Stomach (tissue), 8 donors: ENCODE measurements at regions not wholly inside any gene's neighbourhood (a gene's known extent, or its start where the extent isn't known, plus 50 kb on each side); places are given as distances from the start of the nearest gene placed in this dataset.

ENCODE experiments used
- DNase-seq, 2 donors: peaks; one replicate each; pipeline versions ENCODE4 v3.0.0 to v3.0.0-alpha.2; 2013 to 2019
- H3K27ac ChIP-seq, 5 donors: fragments of 200-600 bp in 4 of 5; sonication (generic) in 4 of 5; one replicate each; pipeline ENCODE4 v1.5.1; 2013 to 2019; ENCODE audit warnings: mild to moderate bottlenecking in 1 of 5, moderate library complexity in 1 of 5
- H3K27me3 ChIP-seq, 3 donors: fragments of 200-600 bp; sonication (generic); one replicate each; pipeline ENCODE4 v1.5.1; 2017 to 2019; ENCODE audit warnings: mixed run types in 1 of 3
- H3K36me3 ChIP-seq, 4 donors: fragments of 200-600 bp; sonication (generic); 1 replicate in 3 of 4; 2 replicates in 1 of 4; pipeline ENCODE4 v1.5.1; 2016 to 2019
- H3K4me1 ChIP-seq, 4 donors: fragments of 200-600 bp; sonication (generic); one replicate each; pipeline ENCODE4 v1.5.1; 2016 to 2019
- H3K4me3 ChIP-seq, 4 donors: fragments of 200-600 bp; sonication (generic) in 3 of 4; one replicate each; pipeline ENCODE4 v1.5.1; 2016 to 2019; ENCODE audit warnings: mild to moderate bottlenecking in 1 of 4
- H3K9me3 ChIP-seq, 4 donors: fragments of 200-600 bp; sonication (generic); one replicate each; pipeline ENCODE4 v1.5.1; 2016 to 2019
- EP300 ChIP-seq: sonication (generic); formaldehyde crosslinking; IDR thresholded peaks from one replicate; pipeline ENCODE4 v1.6.1; 2017; ENCODE audit warnings: antibody characterized with exemption
- POLR2A ChIP-seq, 4 donors: fragments of 450-650 bp; IDR thresholded peaks; one replicate each; pipeline ENCODE4 v1.6.1; 2016; ENCODE audit warnings: antibody characterized with exemption in 4 of 4, control low read depth in 2 of 4, mild to moderate bottlenecking in 1 of 4, moderate library complexity in 1 of 4
- POLR2AphosphoS5 ChIP-seq, 3 donors: sonication (generic); formaldehyde crosslinking; IDR thresholded peaks; one replicate each; pipeline ENCODE4 v1.6.1; 2016; ENCODE audit warnings: antibody characterized with exemption in 3 of 3
- WGBS, 5 donors: extraction: QIAGEN DNeasy Blood & Tissue Kit in 3 of 5; methylation state at CpG; one replicate each; pipeline versions ENCODE4 v1.1.5 to v1.1.7; 2013 to 2018; 5-methylcytosine and 5-hydroxymethylcytosine counted together
- intact Hi-C: fragments of 100-400 bp; cut with DNase I; formaldehyde crosslinking; loops from one replicate; pipeline ENCODE4 v1.15.1; 2023; ENCODE audit warnings: low total_unique reads
- TF ChIP-seq, protein P1 (sequence below), 7 experiments: fragments of 450-650 bp in 4 of 7; fragments of 200-600 bp in 3 of 7; sonication (generic) in 3 of 7; IDR thresholded peaks; one replicate each; pipeline ENCODE4 v1.5.1; 2016 to 2019; ENCODE audit warnings: antibody characterized with exemption in 7 of 7, control low read depth in 2 of 7, mild to moderate bottlenecking in 1 of 7
- donor health status: healthy with polysubstance abuse.
- donor health status: Bipolar disorder and iron deficiency.
- donor health status: healthy.

DNA sequence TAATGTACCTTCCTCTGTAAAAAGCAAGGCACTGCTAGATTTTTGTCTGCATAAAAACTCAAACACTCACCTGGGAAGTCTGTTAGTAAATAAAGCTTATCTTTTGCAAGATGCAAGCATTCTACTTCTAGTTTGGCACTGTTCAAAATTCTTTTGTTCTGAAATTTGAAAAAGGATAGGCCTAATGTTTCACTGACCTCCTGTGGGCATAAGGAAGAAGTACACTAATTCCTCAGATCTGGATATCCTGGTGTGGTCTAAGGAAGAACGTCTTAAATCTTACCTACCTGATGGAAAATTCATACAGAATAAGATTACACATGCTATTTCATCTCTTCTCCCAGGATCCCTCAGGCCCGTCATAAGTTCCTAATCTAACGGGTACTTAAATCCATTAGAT, 93.5 kb upstream of the CAMK1G start:
- H3K4me3 ChIP-seq: no peak overlapping the region
- TF ChIP-seq POLR2AphosphoS5 (IDR thresholded peaks at IDR 0.05) (no peak), EP300 (no peak), POLR2A (IDR thresholded peaks at IDR 0.05) (no peak)
- TF ChIP-seq, protein P1, sequence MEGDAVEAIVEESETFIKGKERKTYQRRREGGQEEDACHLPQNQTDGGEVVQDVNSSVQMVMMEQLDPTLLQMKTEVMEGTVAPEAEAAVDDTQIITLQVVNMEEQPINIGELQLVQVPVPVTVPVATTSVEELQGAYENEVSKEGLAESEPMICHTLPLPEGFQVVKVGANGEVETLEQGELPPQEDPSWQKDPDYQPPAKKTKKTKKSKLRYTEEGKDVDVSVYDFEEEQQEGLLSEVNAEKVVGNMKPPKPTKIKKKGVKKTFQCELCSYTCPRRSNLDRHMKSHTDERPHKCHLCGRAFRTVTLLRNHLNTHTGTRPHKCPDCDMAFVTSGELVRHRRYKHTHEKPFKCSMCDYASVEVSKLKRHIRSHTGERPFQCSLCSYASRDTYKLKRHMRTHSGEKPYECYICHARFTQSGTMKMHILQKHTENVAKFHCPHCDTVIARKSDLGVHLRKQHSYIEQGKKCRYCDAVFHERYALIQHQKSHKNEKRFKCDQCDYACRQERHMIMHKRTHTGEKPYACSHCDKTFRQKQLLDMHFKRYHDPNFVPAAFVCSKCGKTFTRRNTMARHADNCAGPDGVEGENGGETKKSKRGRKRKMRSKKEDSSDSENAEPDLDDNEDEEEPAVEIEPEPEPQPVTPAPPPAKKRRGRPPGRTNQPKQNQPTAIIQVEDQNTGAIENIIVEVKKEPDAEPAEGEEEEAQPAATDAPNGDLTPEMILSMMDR (IDR thresholded peaks at IDR 0.05): no peak
- H3K27me3 ChIP-seq: no peaks in the 10 kb centered on the region
- intact Hi-C loops: no loop called here
- peak in 1 of 2 donors; percentile 18 for DNase-seq
- 32 to 63% (median 39%) methylated on average over 3 of the region's 3 CpGs for WGBS, 5 donors
- no peak overlapping the region for H3K27ac ChIP-seq
- no peaks in the 10 kb centered on the region for H3K9me3 ChIP-seq
- peaks cover 0 to 7% (median 0%) of the 10 kb centered on the region in 4 donors for H3K4me1 ChIP-seq
- H3K36me3 ChIP-seq: no peaks in the 10 kb centered on the region

DNA sequence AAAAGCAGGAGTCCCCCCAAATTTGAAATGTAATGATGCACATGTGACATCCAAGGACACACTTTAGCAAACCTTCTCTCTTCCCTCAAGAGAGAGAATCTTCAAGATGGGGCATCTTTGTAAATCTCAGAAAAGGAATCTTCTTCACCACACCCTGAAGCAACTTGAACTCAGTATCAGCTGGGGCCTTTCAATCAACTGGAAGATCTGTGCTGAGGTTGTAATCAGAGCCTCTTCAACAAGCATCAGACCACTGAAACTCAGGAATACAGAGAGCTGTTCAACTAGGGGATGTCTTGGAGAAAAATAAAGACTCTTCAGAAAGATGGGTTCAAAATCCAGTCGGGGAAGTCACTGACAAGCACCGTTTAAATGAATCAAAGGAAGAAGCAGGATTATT, 92.5 kb upstream of the CAMK1G start:
- H3K9me3 ChIP-seq: peaks cover 0 to 8% (median 6%) of the 10 kb centered on the region in 4 donors
- no peaks in the 10 kb centered on the region for H3K27me3 ChIP-seq
- H3K27ac ChIP-seq: no peak overlapping the region
- H3K36me3 ChIP-seq: no peaks in the 10 kb centered on the region
- no peak overlapping the region for H3K4me3 ChIP-seq
- DNase-seq: no peak
- intact Hi-C loops: no loop called here
- WGBS, 5 donors: 81 to 88% (median 85%) methylated on average over 2 of the region's 2 CpGs
- peaks cover 0 to 7% (median 0%) of the 10 kb centered on the region in 4 donors for H3K4me1 ChIP-seq
- TF ChIP-seq, protein P1 (IDR thresholded peaks at IDR 0.05): no peak
- TF ChIP-seq POLR2A (IDR thresholded peaks at IDR 0.05) (no peak), EP300 (no peak)

DNA sequence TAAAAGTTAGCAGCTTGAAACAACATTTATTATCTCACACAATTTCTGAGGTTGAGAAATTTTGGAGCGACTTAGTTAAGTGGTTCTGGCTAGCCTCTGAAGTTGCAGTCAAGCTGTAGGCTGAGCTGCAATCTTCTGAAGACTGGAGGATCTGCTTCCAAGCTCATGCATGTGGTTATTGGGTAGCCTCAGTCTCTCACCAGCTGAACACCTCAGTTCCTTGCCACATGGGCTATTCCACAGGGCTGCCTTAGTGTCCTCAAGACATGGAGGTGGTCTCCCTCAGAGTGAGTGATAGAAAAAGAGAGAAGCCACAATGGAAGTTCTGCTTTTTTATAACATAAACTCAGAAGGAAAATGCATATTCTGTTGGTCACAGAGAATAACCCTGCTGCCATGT, 92.0 kb upstream of the CAMK1G start:
- Histone ChIP-seq H3K9me3 (peaks cover 0 to 12% (median 6%) of the 10 kb centered on the region in 4 donors), H3K36me3 (no peaks in the 10 kb centered on the region), H3K27me3 (no peaks in the 10 kb centered on the region), H3K27ac (no peak overlapping the region), H3K4me1 (peaks cover 0 to 7% (median 0%) of the 10 kb centered on the region in 4 donors), H3K4me3 (no peak overlapping the region)
- intact Hi-C loops: no loop called here
- no peak for DNase-seq
- no peak for TF ChIP-seq POLR2A (IDR thresholded peaks at IDR 0.05)
- TF ChIP-seq, protein P1 (IDR thresholded peaks at IDR 0.05): no peak
- no peak for TF ChIP-seq POLR2AphosphoS5 (IDR thresholded peaks at IDR 0.05)
- TF ChIP-seq EP300: no peak
- 72 to 89% (median 77%) methylated on average over 1 of the region's 1 CpG for WGBS, 5 donors

DNA sequence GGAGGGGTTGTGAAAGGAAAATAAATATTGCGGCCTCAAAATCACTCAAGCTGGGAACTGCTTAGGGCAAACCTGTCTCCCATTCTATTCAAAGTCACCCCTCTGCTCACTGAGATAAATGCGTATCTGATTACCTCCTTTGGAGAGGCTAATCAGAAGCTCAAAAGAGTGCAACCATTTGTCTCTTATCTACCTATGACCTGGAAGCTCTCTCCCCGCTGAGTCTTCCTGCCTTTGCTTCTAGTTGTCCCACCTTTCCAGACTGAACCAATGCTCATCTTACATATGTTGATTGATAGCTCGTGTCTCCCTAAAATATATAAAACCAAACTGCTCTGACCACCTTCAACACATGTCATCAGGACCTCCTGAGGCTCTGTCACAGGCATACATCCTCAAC, 91.6 kb upstream of the CAMK1G start:
- H3K9me3 ChIP-seq: peaks cover 0 to 12% (median 6%) of the 10 kb centered on the region in 4 donors
- H3K27me3 ChIP-seq: no peaks in the 10 kb centered on the region
- DNase-seq: no peak
- no peak for TF ChIP-seq EP300
- TF ChIP-seq, protein P1 (IDR thresholded peaks at IDR 0.05): no peak
- TF ChIP-seq POLR2AphosphoS5 (IDR thresholded peaks at IDR 0.05): no peak
- no peak for TF ChIP-seq POLR2A (IDR thresholded peaks at IDR 0.05)
- 68 to 86% (median 76%) methylated on average over 4 of the region's 4 CpGs for WGBS, 5 donors
- intact Hi-C loops: no loop called here
- no peak overlapping the region for H3K27ac ChIP-seq
- no peaks in the 10 kb centered on the region for H3K36me3 ChIP-seq
- no peak overlapping the region for H3K4me3 ChIP-seq
- H3K4me1 ChIP-seq: peaks cover 0 to 7% (median 0%) of the 10 kb centered on the region in 4 donors
